ENCODE measurements at regions not wholly inside any gene's neighbourhood (a gene's known extent, or its start where the extent isn't known, plus 50 kb on each side); places are given as distances from the start of the nearest gene placed in this dataset.
"Not testable (repeated sequence)": the region's sequence is repeated elsewhere in the genome, so short reads cannot be mapped to it uniquely, and the experiment has no call there.

- no peak for FAIRE-seq
Measured at GRCh38 chr5:8491254-8491653, 622.3 kb downstream of the MTRR start.

- FAIRE-seq = no peak
Measured at GRCh38 chr5:8493176-8493575, 624.2 kb downstream of the MTRR start.

DNA sequence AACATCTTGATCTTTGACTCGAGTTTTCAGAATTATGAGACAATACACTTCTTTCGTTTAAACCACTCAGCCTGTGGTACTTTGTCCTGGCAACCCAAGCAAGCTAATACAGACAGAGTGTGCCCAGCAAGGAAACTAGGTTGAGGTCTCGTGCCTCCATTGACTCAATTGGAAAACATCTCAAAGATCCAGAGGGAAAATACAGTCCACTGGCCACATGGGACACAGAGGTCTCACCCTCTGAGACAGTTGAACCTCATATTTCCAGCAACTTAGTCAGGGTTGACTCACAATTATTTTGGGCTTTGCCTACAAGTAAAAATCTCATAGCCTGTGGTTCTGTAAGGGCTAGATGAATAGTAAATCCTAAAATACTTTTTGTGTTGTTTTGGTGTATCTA is 631.5 kb downstream of the MTRR start:
- no peak for FAIRE-seq

GRCh38 chr5:8505196-8505595 is 636.2 kb downstream of the MTRR start:
- FAIRE-seq = no peak

DNA sequence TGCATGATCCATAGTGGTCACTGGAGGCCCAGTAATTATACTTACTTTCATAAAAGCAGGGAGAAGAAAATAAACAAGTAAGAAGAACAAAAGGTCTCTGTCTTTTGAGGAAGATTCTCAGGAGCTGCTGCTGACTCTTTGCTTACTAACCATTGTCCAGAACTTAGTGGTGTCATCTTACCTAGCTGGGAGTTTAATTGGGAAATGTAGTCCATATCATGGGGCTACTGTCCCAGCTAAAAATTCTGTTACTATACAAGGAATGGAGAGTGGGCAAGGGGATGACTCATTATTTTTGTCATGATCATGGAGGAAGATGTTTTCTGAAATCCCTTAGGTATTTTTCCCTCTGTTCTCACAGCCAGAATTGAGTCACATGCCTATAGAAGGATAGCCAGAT is 639.3 kb downstream of the MTRR start:
- no peak for FAIRE-seq

DNA sequence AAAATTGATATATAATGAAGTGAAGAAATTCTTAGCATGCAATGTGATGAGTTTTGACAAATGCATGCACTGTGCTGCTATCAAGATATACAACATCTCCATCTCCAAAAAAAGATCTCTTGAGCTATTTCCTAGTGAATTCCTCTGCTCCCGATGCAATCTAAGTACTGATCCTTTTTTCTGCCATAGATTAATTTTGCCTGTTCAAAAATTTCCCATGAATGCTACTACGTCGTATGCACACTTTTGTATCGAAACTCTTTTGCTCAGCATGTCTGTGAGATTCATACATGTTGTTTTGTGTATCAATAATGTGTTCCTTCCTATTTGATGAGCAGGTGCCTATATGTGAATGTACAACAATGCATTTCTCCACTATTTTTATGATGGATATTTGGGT is 647.4 kb downstream of the MTRR start:
- no peak for FAIRE-seq

DNA sequence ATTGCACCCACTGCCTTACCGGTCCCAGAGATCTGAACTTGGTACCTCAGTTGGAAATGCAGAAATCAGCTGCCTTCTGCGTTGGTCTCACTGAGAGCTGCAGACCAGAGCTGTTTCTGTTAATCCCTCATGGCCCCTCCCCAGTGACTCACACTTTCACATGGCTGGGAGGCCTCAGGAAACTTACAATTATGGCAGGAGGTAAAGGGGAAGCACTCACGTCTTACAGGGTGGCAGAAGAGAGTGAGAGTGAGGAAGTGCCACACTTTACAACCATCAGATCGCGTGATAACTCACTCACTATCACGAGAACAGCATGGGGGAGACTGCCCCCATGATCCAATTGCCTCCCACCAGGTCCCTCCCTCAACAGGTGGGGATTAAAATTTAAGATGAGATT is 648.5 kb downstream of the MTRR start:
- no peak for FAIRE-seq

- FAIRE-seq = no peak
Measured at GRCh38 chr5:8520917-8521316, 652.0 kb downstream of the MTRR start.

GRCh38 chr5:8521991-8522390 is 653.0 kb downstream of the MTRR start:
- no peak for FAIRE-seq

DNA sequence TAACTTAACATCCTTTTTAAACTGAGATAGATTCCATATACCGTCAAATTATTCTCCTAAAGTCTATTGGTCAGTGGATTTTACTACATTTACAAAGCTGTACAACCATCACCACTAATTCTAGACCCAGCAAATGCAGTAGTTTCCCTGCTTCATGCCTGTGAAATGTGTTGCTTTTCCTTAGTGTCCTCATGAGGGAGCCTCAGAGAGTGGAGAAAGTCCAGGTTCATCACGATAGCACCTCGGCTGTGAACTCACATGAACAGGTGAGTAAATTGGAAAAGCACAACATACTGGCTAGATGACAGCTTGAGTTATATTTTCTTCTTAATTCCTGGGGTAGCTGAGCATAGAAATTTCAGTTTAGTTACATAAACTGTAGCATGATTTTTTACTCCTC is 653.7 kb downstream of the MTRR start:
- FAIRE-seq = no peak

- FAIRE-seq = no peak
Measured at GRCh38 chr5:8523501-8523900, 654.6 kb downstream of the MTRR start.

- no peak for FAIRE-seq
Measured at GRCh38 chr5:8525819-8526218, 656.9 kb downstream of the MTRR start.

GRCh38 chr5:8528106-8528505 is 659.2 kb downstream of the MTRR start:
- no peak for FAIRE-seq

DNA sequence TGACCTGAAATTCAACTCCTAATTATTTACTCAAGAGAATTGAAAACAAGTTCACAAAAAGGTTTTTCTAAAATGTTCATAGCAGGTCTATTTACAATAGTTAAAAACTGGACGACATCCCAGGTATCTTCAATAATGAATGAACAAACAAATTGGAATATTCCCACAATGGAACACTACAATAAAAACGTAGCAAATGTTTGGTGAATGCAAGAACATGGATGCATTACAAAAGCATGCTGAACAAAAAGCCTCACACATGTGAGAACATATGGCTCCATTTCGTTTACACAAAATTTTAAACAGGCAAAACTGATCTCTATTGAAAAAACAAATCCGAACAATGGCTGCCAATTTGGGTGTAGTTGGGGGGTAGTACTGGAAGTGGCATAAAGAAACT is 669.9 kb downstream of the MTRR start:
- FAIRE-seq = no peak

DNA sequence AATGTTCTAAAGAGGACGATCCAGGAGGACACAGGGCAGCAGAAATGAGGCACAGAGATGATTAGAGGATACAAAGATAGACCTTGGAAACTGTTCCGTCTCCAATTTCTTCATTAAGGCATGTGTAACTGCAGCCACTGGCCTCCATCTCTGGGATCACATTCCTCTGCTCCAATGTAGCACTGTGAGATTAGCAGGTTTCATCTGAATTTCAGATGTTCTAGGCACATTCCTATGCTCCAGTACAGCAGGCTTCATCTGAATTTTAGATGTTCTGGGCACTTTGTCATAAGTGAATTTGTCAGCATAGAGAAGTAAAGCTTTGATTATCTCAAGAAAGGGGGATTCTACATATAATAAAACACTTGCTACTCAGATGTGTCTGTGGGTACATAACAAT is 671.4 kb downstream of the MTRR start:
- no peak for FAIRE-seq

- no peak for FAIRE-seq
Measured at GRCh38 chr5:8550921-8551320, 682.0 kb downstream of the MTRR start.

DNA sequence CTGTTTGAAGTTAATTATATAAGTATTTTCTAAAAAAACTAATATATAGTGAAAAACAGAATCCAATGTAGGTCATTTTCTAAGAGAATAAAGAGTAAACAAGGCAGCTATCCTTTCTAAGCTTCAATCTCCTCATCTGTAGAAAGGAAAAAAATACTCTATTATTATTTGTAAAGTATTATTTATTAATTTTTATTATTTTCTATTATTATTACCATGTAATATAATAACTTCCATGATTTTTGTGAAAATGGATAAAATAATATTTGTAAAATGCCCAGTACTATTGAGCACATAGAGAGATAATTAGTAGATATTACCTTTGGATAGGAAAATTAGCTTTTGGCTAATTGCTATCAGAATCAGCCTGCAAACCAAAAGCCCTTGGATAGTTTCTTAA is 684.4 kb downstream of the MTRR start:
- FAIRE-seq = no peak

- no peak for FAIRE-seq
Measured at GRCh38 chr5:8557728-8558127, 688.8 kb downstream of the MTRR start.

DNA sequence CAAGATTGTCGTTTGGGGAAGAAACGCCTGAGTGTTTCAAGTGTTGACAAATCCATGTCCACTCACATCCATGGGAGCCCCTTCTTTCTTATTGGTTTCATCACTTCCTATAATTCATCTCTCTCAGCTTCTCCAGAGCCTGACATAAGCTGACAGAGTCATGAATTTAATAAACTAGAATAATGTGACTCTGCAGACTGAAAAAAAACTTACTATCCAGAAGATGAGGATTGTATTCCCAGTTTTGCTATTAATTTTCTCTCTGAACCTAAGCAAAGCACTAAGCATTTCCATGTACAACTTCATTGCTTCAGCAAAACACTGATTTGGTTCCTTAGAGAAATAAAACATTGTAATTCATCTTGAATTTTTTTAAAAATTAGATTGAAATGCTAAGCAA is 691.8 kb downstream of the MTRR start:
- no peak for FAIRE-seq

DNA sequence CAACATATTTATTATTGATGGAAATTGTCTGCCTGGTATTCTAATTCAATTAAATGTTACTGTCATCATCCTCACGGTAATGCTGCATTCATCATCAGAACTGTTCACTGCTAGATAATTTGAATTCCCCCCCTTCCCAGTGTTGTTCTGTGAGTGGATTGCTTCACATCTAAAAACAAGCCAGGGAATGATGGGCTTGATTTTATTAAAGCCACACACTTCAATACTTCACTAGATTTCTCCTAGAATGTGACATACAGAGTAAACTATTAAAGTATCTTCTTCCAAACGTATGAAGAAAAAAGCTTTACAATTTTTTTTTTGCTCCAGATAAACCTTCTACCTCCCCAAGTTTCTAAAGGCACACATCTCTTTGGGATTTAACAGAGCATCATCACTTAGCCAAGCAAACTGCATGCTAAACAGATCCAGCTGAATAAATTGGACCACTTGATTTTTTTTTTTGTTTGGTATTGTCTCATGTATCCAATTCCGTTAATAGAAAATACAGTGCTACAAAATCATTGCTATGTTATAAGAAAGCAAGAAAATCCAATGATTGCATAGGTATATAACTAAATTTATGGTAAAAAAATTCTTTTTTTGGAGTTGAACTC is 692.4 kb downstream of the MTRR start:
- FAIRE-seq = no peak

DNA sequence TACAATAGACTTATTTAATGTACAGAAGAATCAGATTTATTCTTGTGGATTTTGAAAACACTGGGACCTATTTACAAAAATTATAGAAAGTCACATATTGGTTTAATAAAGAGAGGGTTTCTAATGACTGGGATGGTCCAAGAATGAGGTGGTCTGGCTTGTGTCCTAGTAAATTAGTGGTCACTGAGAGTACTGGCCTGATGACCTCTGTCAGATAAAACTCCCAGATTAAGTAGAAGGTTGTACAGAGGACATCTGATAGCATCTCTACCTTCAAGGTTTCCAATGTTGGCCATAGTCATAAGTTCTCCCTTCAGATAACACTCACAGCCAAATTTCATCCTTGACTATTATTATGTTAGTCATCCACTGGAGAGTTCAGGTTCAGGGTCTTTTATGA is 692.9 kb downstream of the MTRR start:
- FAIRE-seq = no peak

GRCh38 chr5:8563540-8563939 is 694.6 kb downstream of the MTRR start:
- not testable (repeated sequence) for FAIRE-seq

GRCh38 chr5:8568858-8569257 is 699.9 kb downstream of the MTRR start:
- no peak for FAIRE-seq

DNA sequence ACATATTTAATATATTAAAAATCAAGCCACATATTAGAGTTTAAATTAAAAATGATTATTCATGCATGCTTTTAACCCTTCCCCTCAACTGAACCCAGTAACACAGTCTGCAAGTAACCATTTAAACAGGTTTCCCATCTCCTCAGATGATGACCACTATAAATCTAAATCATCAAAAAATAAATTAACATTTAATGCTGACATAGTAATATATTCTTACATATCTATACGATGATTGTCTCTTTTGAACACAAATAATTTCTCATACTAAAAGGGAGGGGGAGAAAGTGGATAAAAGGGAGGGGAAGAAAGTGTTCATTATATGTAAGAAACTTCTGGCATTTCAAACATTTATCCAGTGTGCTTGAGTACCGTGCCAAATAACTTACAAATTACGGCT is 701.6 kb downstream of the MTRR start:
- FAIRE-seq = no peak

DNA sequence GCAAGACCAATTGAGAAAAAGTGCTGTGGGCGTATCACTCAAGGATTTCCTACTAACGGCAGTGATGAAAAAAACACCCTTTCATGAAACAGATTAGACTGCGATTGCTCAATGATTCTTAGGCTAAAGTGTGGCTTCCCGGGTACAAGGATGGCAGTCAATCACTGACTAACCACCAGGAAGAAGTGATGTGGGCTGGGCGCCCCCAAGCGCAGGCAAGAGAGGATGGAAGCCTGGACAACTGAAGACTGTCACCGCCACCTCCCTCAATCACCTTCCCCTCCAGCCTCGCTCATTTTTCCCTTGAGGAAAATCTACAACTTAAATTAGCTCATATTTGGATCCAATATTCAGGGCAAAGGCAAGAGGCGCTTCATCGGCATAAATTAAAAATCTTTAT is 707.2 kb downstream of the MTRR start:
- no peak for FAIRE-seq

DNA sequence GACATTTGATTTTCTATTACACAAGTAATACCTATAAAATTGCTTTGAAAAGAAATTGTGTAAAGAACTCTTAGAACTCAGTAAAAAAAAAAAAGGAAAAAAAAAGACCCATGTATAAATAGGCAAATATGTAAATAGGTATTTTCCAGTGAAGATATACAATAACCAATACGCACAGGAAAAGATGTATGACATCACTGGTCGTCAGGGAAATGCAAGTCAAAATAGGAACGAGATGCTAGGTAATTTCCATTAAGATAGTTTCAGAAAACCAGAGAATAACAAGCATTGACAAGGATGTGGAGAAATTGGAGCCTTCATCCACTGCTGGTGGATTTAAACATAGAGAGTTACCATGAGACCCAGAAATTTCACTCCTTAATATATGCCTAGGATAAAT is 708.8 kb downstream of the MTRR start:
- no peak for FAIRE-seq

Measured in colon (tissue), 2 donors.